Left lobe of liver (tissue), 2 donors: ENCODE measurements at regions not wholly inside any gene's neighbourhood (a gene's known extent, or its start where the extent isn't known, plus 50 kb on each side); places are given as distances from the start of the nearest gene placed in this dataset.

ENCODE experiments used
- ATAC-seq: fragments of 200-7000 bp; cut with Tn5 transposase; one replicate; pipeline ENCODE4 v1.9.1; 2020; ENCODE audit warnings: mild to moderate bottlenecking, moderate library complexity
- DNase-seq: peaks from one replicate; pipeline ENCODE4 v3.0.0-alpha.2; 2020; ENCODE audit warnings: low spot score
- donor health status: DM: no; HTN: no; CAD: no; lungs with moderate emphysema.
- donor health status: DM: no; HTN: yes; CAD: no.

- DNase-seq = peak; percentile 19
- no peak for ATAC-seq
These were observed 354.9 kb upstream of the SALL3 start for GRCh38 chr18:78624646-78625279.

GRCh38 chr18:78625847-78626246 is 353.8 kb upstream of the SALL3 start:
- no peak for DNase-seq
- ATAC-seq = no peak

GRCh38 chr18:78627551-78628346 is 351.9 kb upstream of the SALL3 start:
- no peak for DNase-seq
- ATAC-seq = no peak

GRCh38 chr18:78629426-78629825 is 350.2 kb upstream of the SALL3 start:
- ATAC-seq (no peak), DNase-seq (no peak)

GRCh38 chr18:78630356-78630755 is 349.3 kb upstream of the SALL3 start:
- ATAC-seq (no peak), DNase-seq (no peak)

GRCh38 chr18:78630981-78631510 is 348.6 kb upstream of the SALL3 start:
- ATAC-seq = no peak

GRCh38 chr18:78632111-78632541 is 347.5 kb upstream of the SALL3 start:
- DNase-seq (no peak), ATAC-seq (no peak)

More at GRCh38 chr18:78630981-78631510, 348.6 kb upstream of the SALL3 start:
- DNase-seq = no peak

GRCh38 chr18:78634061-78634696 is 345.4 kb upstream of the SALL3 start:
- ATAC-seq (no peak), DNase-seq (no peak)

- DNase-seq (no peak), ATAC-seq (no peak)
These were observed 344.4 kb upstream of the SALL3 start for GRCh38 chr18:78635093-78635800.

GRCh38 chr18:78636260-78636659 is 343.4 kb upstream of the SALL3 start:
- DNase-seq = no peak
- ATAC-seq = no peak

- DNase-seq (no peak), ATAC-seq (no peak)
These were observed 341.9 kb upstream of the SALL3 start for GRCh38 chr18:78637442-78638402.

GRCh38 chr18:78639006-78639950 is 340.3 kb upstream of the SALL3 start:
- no peak for DNase-seq
- no peak for ATAC-seq

- DNase-seq = no peak
These were observed 339.2 kb upstream of the SALL3 start for GRCh38 chr18:78640246-78640995.

GRCh38 chr18:78641689-78642231 is 337.9 kb upstream of the SALL3 start:
- no peak for DNase-seq
- no peak for ATAC-seq

More at GRCh38 chr18:78640246-78640995, 339.2 kb upstream of the SALL3 start:
- no peak for ATAC-seq

GRCh38 chr18:78642296-78642951 is 337.2 kb upstream of the SALL3 start:
- no peak for ATAC-seq
- no peak for DNase-seq

- no peak for DNase-seq
- no peak for ATAC-seq
These were observed 336.6 kb upstream of the SALL3 start for GRCh38 chr18:78643004-78643403.

GRCh38 chr18:78643981-78644380 is 335.6 kb upstream of the SALL3 start:
- ATAC-seq (no peak), DNase-seq (no peak)
